ENCODE measurements at regions not wholly inside any gene's neighbourhood (a gene's known extent, or its start where the extent isn't known, plus 50 kb on each side); places are given as distances from the start of the nearest gene placed in this dataset.

- TF ChIP-seq POLR2A (IDR thresholded peaks at IDR 0.05), result no peak
- no peak for TF ChIP-seq CTCF (IDR thresholded peaks at IDR 0.05)
These were observed 465.7 kb downstream of the HAPSTR1 start for GRCh38 chr16:9556949-9557665.

Measured in uterus (tissue), 2 donors.